H1 (cell line): ENCODE measurements at regions not wholly inside any gene's neighbourhood (a gene's known extent, or its start where the extent isn't known, plus 50 kb on each side); places are given as distances from the start of the nearest gene placed in this dataset.

Experiments used
- CTCF ChIA-PET: fragments of 300-600 bp; sonication (Branson Sonifier 250); formaldehyde crosslinking; loops from one replicate; lab custom pipeline; 2021; ENCODE audit not compliant: partially characterized antibody; lab: Charles Lee
- POLR2A ChIA-PET: fragments of 300-600 bp; sonication (Branson Sonifier 250); formaldehyde crosslinking; loops from one replicate; lab custom pipeline; 2021; ENCODE audit warnings: inconsistent platforms; ENCODE audit not compliant: partially characterized antibody; lab: Charles Lee
- DNase-seq, 2 experiments: peaks; one replicate each; pipeline versions ENCODE4 v3.0.0 to v3.0.0-alpha.2; 2010 to 2022; ENCODE audit warnings: low spot score in 2 of 2, low read depth in 1 of 2, mixed read lengths in 1 of 2
- FAIRE-seq: peaks from 2 replicates; lab custom pipeline; 2011; peaks lifted over from hg19 to GRCh38; lab: Jason Lieb, UNC
- H2AFZ ChIP-seq: 2 replicates; pipeline ENCODE4 v1.8.1; 2012; ENCODE audit warnings: low read length, inconsistent platforms
- H2AK5ac ChIP-seq: 2 replicates; pipeline ENCODE4 v1.6.1; 2013; ENCODE audit warnings: low read depth, low read length
- H2BK120ac ChIP-seq: replicated peaks from 2 replicates; pipeline ENCODE3; 2013; ENCODE audit warnings: low read depth, low read length, inconsistent platforms
- H2BK12ac ChIP-seq: 2 replicates; pipeline ENCODE4 v1.6.1; 2013; ENCODE audit warnings: low read depth, low read length
- H2BK15ac ChIP-seq: 2 replicates; pipeline ENCODE4 v1.6.1; 2013; ENCODE audit warnings: low read length
- H2BK20ac ChIP-seq: 2 replicates; pipeline ENCODE4 v1.6.1; 2013; ENCODE audit warnings: low read length
- H2BK5ac ChIP-seq: 2 replicates; pipeline ENCODE4 v1.6.1; 2013; ENCODE audit warnings: low read depth, low read length
- H3K14ac ChIP-seq: 2 replicates; pipeline ENCODE4 v1.6.1; 2013; ENCODE audit warnings: inconsistent platforms; ENCODE audit not compliant: insufficient read length
- H3K18ac ChIP-seq: 2 replicates; pipeline ENCODE4 v1.6.1; 2013; ENCODE audit warnings: low read length; ENCODE audit errors: extremely low read depth
- H3K23ac ChIP-seq: 2 replicates; pipeline ENCODE4 v1.6.1; 2013; ENCODE audit warnings: inconsistent platforms; ENCODE audit not compliant: insufficient read length
- H3K23me2 ChIP-seq: 2 replicates; pipeline ENCODE4 v1.6.1; 2013; ENCODE audit warnings: low read depth, low read length
- H3K27ac ChIP-seq: 2 replicates; pipeline ENCODE4 v1.6.1; 2011; ENCODE audit warnings: low read depth, low read length, inconsistent platforms
- H3K27me3 ChIP-seq, 4 experiments: replicated peaks in 1 of 4; 1 replicate in 1 of 4; 2 replicates in 3 of 4; pipeline versions ENCODE4 v1.6.1 to v1.8.1; 2011 to 2013; ENCODE audit warnings: low read length in 3 of 4, mild to moderate bottlenecking in 3 of 4, inconsistent platforms in 2 of 4, mixed read lengths in 2 of 4, moderate library complexity in 1 of 4; ENCODE audit not compliant: control insufficient read depth in 3 of 4, insufficient read depth in 3 of 4; ENCODE audit errors: extremely low read depth in 1 of 4
- H3K36me3 ChIP-seq, 4 experiments: 2 replicates each; pipeline versions ENCODE4 v1.6.1 to v1.8.1; 2011 to 2013; ENCODE audit warnings: mild to moderate bottlenecking in 4 of 4, low read length in 3 of 4, moderate library complexity in 2 of 4, control low read depth in 1 of 4, inconsistent platforms in 1 of 4; ENCODE audit not compliant: insufficient read depth in 4 of 4, control insufficient read depth in 2 of 4
- H3K4ac ChIP-seq: replicated peaks from 2 replicates; pipeline ENCODE3; 2013; ENCODE audit warnings: low read length, low read depth, mixed read lengths, inconsistent platforms; ENCODE audit not compliant: insufficient read length
- H3K4me1 ChIP-seq, 4 experiments: replicated peaks in 1 of 4; 1 replicate in 1 of 4; 2 replicates in 3 of 4; pipeline versions ENCODE4 v1.6.1 to v1.8.1; 2011 to 2013; ENCODE audit warnings: low read length in 3 of 4, inconsistent platforms in 2 of 4, mixed read lengths in 1 of 4; ENCODE audit not compliant: insufficient read depth in 4 of 4, control insufficient read depth in 3 of 4
- H3K4me2 ChIP-seq, 2 experiments: 2 replicates each; pipeline versions ENCODE4 v1.6.1 to v1.8.1; 2011 to 2013; ENCODE audit warnings: low read depth in 2 of 2, low read length in 2 of 2, control low read depth in 1 of 2, inconsistent platforms in 1 of 2, mild to moderate bottlenecking in 1 of 2; ENCODE audit not compliant: insufficient read depth in 1 of 2
- H3K4me3 ChIP-seq, 4 experiments: fragments of 200-600, 300-600 bp in 1 of 4; sonication (generic), shearing (Covaris generic), sonication (Bioruptor Twin) in 1 of 4; 2 replicates each; pipeline versions ENCODE4 v1.5.1 to v1.8.1; 2011 to 2016; ENCODE audit warnings: low read length in 4 of 4, low read depth in 3 of 4, control low read depth in 2 of 4, inconsistent platforms in 2 of 4, mild to moderate bottlenecking in 2 of 4, mixed read lengths in 1 of 4, moderate library complexity in 1 of 4; ENCODE audit not compliant: insufficient read depth in 2 of 4; ENCODE audit errors: extremely low read depth in 1 of 4
- H3K56ac ChIP-seq: replicated peaks from 2 replicates; pipeline ENCODE3; 2013; ENCODE audit warnings: low read depth, mild to moderate bottlenecking, mixed read lengths, low read length, inconsistent platforms; ENCODE audit not compliant: insufficient read length
- H3K79me1 ChIP-seq: 2 replicates; pipeline ENCODE4 v1.6.1; 2013; ENCODE audit warnings: low read depth, low read length, control low read depth
- H3K79me2 ChIP-seq, 2 experiments: 2 replicates each; pipeline versions ENCODE4 v1.6.1 to v1.8.1; 2012 to 2013; ENCODE audit warnings: low read length in 2 of 2, mild to moderate bottlenecking in 2 of 2, inconsistent platforms in 1 of 2; ENCODE audit not compliant: insufficient read depth in 2 of 2, control insufficient read depth in 1 of 2
- H3K9ac ChIP-seq, 4 experiments: replicated peaks in 1 of 4; 1 replicate in 1 of 4; 2 replicates in 3 of 4; pipeline versions ENCODE4 v1.6.1 to v1.8.1; 2011 to 2013; ENCODE audit warnings: low read depth in 3 of 4, low read length in 3 of 4, control low read depth in 2 of 4, mild to moderate bottlenecking in 2 of 4, moderate library complexity in 2 of 4, inconsistent platforms in 1 of 4; ENCODE audit errors: extremely low read depth in 1 of 4
- H3K9me3 ChIP-seq, 2 experiments: 2 replicates each; pipeline versions ENCODE4 v1.6.1 to v1.8.1; 2012 to 2013; ENCODE audit warnings: mild to moderate bottlenecking in 2 of 2, moderate library complexity in 2 of 2, control low read depth in 1 of 2, inconsistent platforms in 1 of 2, low read depth in 1 of 2, low read length in 1 of 2, mixed read lengths in 1 of 2; ENCODE audit not compliant: insufficient read depth in 2 of 2
- H4K20me1 ChIP-seq, 2 experiments: replicated peaks in 1 of 2; 2 replicates each; pipeline versions ENCODE3 to v1.8.1; 2011 to 2013; ENCODE audit warnings: inconsistent platforms in 2 of 2, low read length in 2 of 2, mild to moderate bottlenecking in 1 of 2; ENCODE audit not compliant: insufficient read depth in 2 of 2, control insufficient read depth in 1 of 2
- H4K5ac ChIP-seq: 2 replicates; pipeline ENCODE4 v1.6.1; 2013; ENCODE audit warnings: low read length, low read depth, mixed read lengths, inconsistent platforms; ENCODE audit not compliant: insufficient read length
- H4K8ac ChIP-seq: 2 replicates; pipeline ENCODE4 v1.8.0; 2013; ENCODE audit warnings: mild to moderate bottlenecking, moderate library complexity, low read length, inconsistent platforms; ENCODE audit not compliant: insufficient read depth; ENCODE audit errors: extremely low read depth
- H4K91ac ChIP-seq: replicated peaks from 2 replicates; pipeline ENCODE3; 2013; ENCODE audit warnings: low read length, mixed read lengths, inconsistent platforms; ENCODE audit not compliant: insufficient read length
- ATF2 ChIP-seq: IDR thresholded peaks from 2 replicates; pipeline ENCODE4 v1.6.1; 2012; ENCODE audit warnings: low read length, inconsistent platforms
- CBX8 ChIP-seq: fragments of 300-800, 300-1000 bp; sonication (generic); IDR thresholded peaks from 2 replicates; pipeline ENCODE4 v1.7.1; 2016; ENCODE audit warnings: low read depth, low read length, borderline replicate concordance
- EGR1 ChIP-seq: IDR thresholded peaks from 2 replicates; pipeline ENCODE4 v1.6.1; 2011; ENCODE audit warnings: low read depth, low read length, borderline replicate concordance
- GABPA ChIP-seq: IDR thresholded peaks from 2 replicates; pipeline ENCODE4 v1.6.1; 2011; ENCODE audit warnings: mild to moderate bottlenecking, low read length, moderate library complexity, borderline replicate concordance; ENCODE audit not compliant: insufficient read depth
- JUND ChIP-seq: IDR thresholded peaks from 2 replicates; pipeline ENCODE4 v1.6.1; 2011; ENCODE audit warnings: mild to moderate bottlenecking, improper control_type of control experiment, low read length
- KDM1A ChIP-seq: fragments of 200-600, 300-600 bp; sonication (generic); IDR thresholded peaks from 2 replicates; pipeline ENCODE4 v1.7.1; 2016; ENCODE audit warnings: mild to moderate bottlenecking, low read length, borderline replicate concordance
- MAX ChIP-seq: IDR thresholded peaks from 2 replicates; pipeline ENCODE4 v1.6.1; 2012; ENCODE audit warnings: inconsistent platforms
- PHF8 ChIP-seq: fragments of 200-600 bp; sonication (generic); conservative IDR thresholded peaks from 2 replicates; pipeline ENCODE4 v1.7.1; 2012; ENCODE audit warnings: low read depth, mild to moderate bottlenecking, inconsistent platforms, low read length, moderate library complexity
- POLR2A ChIP-seq, 2 experiments: IDR thresholded peaks; 1 replicate in 1 of 2; 2 replicates in 1 of 2; pipeline ENCODE4 v1.6.1; 2011; ENCODE audit warnings: low read depth in 2 of 2, low read length in 2 of 2, mild to moderate bottlenecking in 2 of 2; ENCODE audit errors: control extremely low read depth in 1 of 2
- RFX5 ChIP-seq: IDR thresholded peaks from 2 replicates; pipeline ENCODE4 v1.6.1; 2011; ENCODE audit warnings: low read depth, low read length, improper control_type of control experiment, borderline replicate concordance
- SIRT6 ChIP-seq: IDR thresholded peaks from one replicate; pipeline ENCODE4 v1.7.1; 2012; ENCODE audit warnings: low read length, inconsistent platforms
- SP2 ChIP-seq: IDR thresholded peaks from 2 replicates; pipeline ENCODE4 v1.6.1; 2012; ENCODE audit warnings: mild to moderate bottlenecking, low read length, inconsistent platforms
- SRF ChIP-seq: IDR thresholded peaks from 2 replicates; pipeline ENCODE4 v1.6.1; 2011; ENCODE audit warnings: mild to moderate bottlenecking, low read depth, low read length, moderate library complexity
- TBP ChIP-seq: IDR thresholded peaks from 2 replicates; pipeline ENCODE4 v1.6.1; 2011; ENCODE audit warnings: low read depth, low read length, improper control_type of control experiment
- WGBS, 2 experiments: shearing (Covaris generic) in 1 of 2; methylation state at CpG; one replicate each; pipeline versions ENCODE4 v1.1.6 to v1.1.7; 2013 to 2015; ENCODE audit warnings: low lambda C conversion rate in 2 of 2, mixed read lengths in 2 of 2, inconsistent platforms in 1 of 2, low coverage in 1 of 2, missing lambda C conversion rate in 1 of 2; ENCODE audit not compliant: insufficient replicate concordance in 2 of 2, insufficient coverage in 1 of 2, insufficient read length in 1 of 2; ENCODE audit errors: extremely low coverage in 1 of 2, missing lambda C conversion rate in 1 of 2; 5-methylcytosine and 5-hydroxymethylcytosine counted together

GRCh38 chr5:42066131-42066530 is 141.1 kb downstream of the FBXO4 start:
- no peaks in the 10 kb centered on the region for H3K4me1 ChIP-seq
- H2BK5ac ChIP-seq, result no peak overlapping the region
- H3K27ac ChIP-seq, result no peak overlapping the region
- no peak overlapping the region for H4K8ac ChIP-seq
- no peak overlapping the region for H3K23ac ChIP-seq
- H4K20me1 ChIP-seq, result no peaks in the 10 kb centered on the region
- H2BK15ac ChIP-seq, result no peak overlapping the region
- DNase-seq (no peak), FAIRE-seq (no peak)
- no peak overlapping the region for H3K9ac ChIP-seq
- POLR2A ChIA-PET, result no interaction called here
- no peaks in the 10 kb centered on the region for H3K79me2 ChIP-seq
- no peaks in the 10 kb centered on the region for H3K27me3 ChIP-seq
- no peaks in the 10 kb centered on the region for H3K23me2 ChIP-seq
- no peak overlapping the region for H3K56ac ChIP-seq
- no peak overlapping the region for H3K18ac ChIP-seq
- H3K4ac ChIP-seq, result no peak overlapping the region
- H3K36me3 ChIP-seq, result no peaks in the 10 kb centered on the region
- no peak overlapping the region for H2AFZ ChIP-seq
- WGBS, 2 experiments, result 90% methylated on average over 3 of the region's 3 CpGs; no CpG with 5 or more reads in 1 of the 2 experiments
- H3K79me1 ChIP-seq, result no peaks in the 10 kb centered on the region
- TF ChIP-seq MAX (no peak), CBX8 (no peak), POLR2A (IDR thresholded peaks at IDR 0.05; ENCODE audit: control extremely low read depth in 1 of 2, low read depth in 2 of 2, low read length in 2 of 2) (no peak), GABPA (no peak), RFX5 (no peak), EGR1 (no peak), SIRT6 (no peak), KDM1A (no peak), TBP (no peak), PHF8 (no peak), SP2 (no peak), ATF2 (no peak), JUND (no peak), SRF (no peak)
- no peak overlapping the region for H2BK120ac ChIP-seq
- H4K5ac ChIP-seq, result no peak overlapping the region
- no peak overlapping the region for H3K4me2 ChIP-seq
- CTCF ChIA-PET, result interaction anchor here (1.1 to 4.0 kb wide), 2 partner anchors 9 to 209 kb away, joined by 4 to 37 read pairs; no protein-coding TSS in a partner anchor
- no peak overlapping the region for H2BK20ac ChIP-seq
- H3K4me3 ChIP-seq, result no peak overlapping the region
- H3K14ac ChIP-seq, result no peak overlapping the region
- H2AK5ac ChIP-seq, result no peak overlapping the region
- no peak overlapping the region for H4K91ac ChIP-seq
- no peaks in the 10 kb centered on the region for H3K9me3 ChIP-seq
- no peak overlapping the region for H2BK12ac ChIP-seq
